GM19238 (cell line): ENCODE measurements at regions not wholly inside any gene's neighbourhood (a gene's known extent, or its start where the extent isn't known, plus 50 kb on each side); places are given as distances from the start of the nearest gene placed in this dataset.

Source experiments
- DNase-seq: peaks from one replicate; pipeline ENCODE4 v3.0.0; 2011; ENCODE audit warnings: low spot score; ENCODE audit not compliant: insufficient read length

- DNase-seq, result no peak
Measured at GRCh38 chr3:28900301-28900700, 380.6 kb upstream of the RBMS3 start.

DNA sequence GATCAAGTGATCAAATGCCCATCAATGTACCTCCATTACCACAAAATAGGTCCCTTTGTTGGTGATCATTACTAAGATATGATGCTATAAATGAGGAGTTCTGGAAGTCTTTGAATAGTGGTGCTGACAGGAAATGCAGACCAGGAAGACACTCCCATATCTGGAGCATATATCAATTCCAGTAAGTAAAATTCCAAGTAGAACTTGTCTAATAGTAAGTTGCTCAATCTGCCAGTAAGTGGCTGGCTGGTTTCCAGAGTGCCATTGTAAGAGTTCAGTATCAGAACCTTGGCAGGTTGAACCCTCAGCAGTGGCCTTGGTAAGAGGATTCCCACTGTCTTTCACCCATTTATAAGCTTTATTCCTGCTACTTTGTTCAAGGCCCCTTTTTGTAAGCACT, 379.9 kb upstream of the RBMS3 start:
- DNase-seq, result no peak

DNA sequence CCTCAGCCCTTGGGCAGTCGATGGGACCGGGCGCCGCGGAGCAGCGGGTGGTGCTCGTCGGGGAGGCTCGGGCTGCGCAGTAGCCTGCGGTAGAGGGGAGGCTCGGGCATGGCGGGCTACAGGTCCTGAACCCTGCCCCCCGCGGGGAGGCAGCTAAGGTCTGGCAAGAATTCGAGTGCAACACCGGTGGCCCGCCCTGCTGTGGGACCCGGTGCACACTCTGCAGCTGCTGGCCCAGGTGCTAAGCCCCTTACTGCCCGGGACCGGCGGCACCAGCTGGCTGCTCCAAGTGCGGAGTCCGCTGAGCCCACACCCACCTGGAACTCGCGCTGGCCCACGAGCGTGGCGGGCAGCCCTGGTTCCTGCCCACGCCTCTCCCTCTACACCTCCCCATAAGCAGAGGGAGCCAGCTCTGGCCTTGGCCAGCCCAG, 377.7 kb upstream of the RBMS3 start:
- DNase-seq, result no peak

DNA sequence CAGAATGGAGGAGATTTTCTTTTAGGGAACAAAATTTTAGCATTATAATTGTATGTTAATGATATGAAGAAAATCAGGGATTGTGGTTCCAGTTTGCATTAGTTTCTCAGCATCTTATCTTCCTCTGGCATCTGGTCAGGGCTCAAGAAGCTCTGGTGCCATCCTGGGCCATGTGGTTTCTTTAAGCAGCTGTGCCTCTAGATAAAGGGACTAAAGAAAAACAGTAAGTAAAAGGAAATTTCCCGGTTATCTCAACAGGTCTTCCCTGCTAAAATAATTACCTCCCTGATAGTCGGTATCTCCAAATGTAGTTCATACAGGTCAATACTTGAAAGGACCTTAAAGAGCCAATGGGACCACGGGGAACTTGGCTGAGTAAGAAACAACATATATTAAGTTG, 375.1 kb upstream of the RBMS3 start:
- DNase-seq, result no peak

- DNase-seq, result no peak
Measured at GRCh38 chr3:28906561-28907310, 374.1 kb upstream of the RBMS3 start.

GRCh38 chr3:28907616-28908015, 373.3 kb upstream of the RBMS3 start:
- no peak for DNase-seq

DNA sequence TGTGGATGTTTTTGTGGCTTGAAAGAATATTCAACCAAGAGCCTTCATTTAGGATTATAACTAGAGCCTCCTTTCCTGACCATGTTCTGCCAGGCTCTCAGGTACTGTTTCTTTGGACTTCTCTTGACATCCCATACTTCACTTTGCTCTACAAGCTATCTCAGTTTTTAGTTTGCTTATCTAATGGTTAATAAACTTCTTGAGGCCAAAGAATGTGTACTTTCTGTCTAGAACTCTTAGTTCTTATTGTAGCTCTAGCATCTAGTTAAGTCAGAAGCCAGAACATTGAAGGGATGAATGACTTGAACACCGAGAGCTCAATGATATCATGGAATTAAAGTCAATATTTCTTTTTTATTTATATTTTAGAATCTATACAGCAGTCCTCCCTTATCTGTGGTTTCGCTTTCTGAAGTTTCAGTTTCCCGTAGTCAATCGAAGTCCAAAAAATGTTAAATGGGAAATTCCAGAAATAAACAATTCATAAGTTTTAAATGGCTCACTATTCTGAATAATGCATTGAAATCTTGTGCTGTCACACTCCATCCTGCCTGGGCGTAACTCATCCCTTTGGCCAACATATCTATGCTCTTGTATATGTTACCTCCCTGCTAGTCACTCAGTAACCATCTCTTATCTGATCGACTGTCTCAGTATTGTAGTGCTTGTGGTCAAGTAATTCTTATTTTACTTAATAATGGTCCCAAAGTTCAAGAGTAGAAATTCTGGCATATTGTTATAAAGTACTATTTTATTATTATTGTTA, 368.6 kb upstream of the RBMS3 start:
- DNase-seq, result no peak

- DNase-seq, result no peak
Measured at GRCh38 chr3:28915741-28916500, 364.9 kb upstream of the RBMS3 start.

DNA sequence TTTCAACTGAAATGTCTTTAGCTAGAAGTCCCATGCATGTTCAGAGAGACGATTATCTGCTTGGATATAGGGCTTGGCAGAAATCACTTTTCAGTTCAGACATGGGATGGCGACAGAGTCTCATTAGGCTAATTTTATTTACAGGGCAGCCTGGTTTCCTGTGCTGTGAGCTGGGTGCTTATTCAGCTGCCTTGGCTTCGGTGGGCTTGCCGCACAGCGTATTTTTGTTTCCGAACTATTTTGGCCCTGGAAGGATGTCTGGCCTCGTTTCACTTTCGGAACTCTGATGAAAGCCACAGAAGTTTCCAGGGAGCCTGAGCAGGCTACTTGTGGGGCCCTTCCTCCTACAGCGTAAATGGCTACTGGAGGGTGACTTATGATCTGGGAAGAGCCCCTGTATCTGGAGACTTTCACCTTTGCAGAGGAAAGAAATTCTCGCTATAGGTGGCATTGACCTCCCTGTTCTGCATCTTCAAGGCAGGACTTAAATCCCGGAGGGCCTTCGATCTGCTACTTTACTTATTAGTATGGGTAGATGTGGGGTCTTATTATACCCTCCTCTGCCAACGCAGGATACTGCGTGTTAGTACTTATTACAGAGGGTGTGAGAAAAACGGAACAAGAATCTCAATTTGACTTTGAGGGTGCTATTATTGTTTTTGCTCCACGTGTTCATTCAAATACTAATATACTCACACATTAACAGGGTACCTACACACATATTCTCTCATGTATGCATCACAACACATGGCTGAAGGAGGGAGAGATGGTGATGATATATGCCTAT, 364.0 kb upstream of the RBMS3 start:
- peak; percentile 20 for DNase-seq

- DNase-seq, result no peak
Measured at GRCh38 chr3:28917895-28918475, 362.9 kb upstream of the RBMS3 start.

- no peak for DNase-seq
Measured at GRCh38 chr3:28922376-28922775, 358.5 kb upstream of the RBMS3 start.

DNA sequence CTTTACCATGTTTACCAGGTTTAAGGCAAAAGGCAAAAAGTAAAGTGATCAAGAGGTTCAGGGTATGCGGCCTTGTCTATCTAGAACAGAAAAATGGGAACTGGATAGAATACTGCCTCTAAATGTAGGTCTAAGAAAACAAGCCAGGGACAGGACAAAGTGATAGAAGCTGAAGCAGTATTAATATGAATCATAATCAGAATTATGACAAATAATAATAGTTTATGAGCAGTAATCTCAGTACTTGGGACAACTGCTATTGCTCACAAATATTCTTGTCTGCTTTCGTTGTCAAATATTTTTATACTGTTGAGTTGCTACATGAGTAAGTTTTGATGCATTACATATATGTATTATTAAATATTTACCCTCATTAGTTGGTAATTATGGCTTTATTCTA, 356.9 kb upstream of the RBMS3 start:
- no peak for DNase-seq

DNA sequence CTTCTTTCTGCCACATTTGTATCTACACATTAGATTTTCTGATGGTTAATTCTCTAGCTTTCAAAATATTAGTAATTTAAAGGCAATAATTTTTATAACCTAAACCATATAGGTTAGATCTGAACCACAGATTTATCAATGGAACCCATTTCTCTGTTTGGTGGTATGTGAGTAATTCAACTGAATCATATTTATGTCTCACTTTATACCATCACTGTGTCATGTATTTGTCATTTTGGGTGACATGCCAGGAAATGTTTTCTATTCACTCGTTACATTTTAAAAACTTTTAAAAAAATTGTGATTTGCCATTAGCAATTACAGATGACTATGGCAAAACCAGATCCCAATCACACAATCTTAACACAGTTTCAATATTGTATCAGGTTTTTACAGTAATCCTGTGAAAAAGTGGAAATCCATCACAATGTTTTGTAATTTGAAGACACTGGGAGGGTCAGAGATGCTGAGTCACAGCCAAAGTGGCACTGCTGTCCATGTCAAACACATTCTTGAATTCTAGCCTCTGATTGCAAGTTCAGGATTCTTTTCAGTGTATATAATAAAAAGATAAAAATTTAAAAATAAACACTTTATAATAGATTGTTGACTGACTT, 356.0 kb upstream of the RBMS3 start:
- no peak for DNase-seq

GRCh38 chr3:28933337-28933736, 347.5 kb upstream of the RBMS3 start:
- DNase-seq, result no peak

GRCh38 chr3:28934126-28934813, 346.6 kb upstream of the RBMS3 start:
- no peak for DNase-seq

- DNase-seq, result no peak
Measured at GRCh38 chr3:28935146-28935545, 345.7 kb upstream of the RBMS3 start.

DNA sequence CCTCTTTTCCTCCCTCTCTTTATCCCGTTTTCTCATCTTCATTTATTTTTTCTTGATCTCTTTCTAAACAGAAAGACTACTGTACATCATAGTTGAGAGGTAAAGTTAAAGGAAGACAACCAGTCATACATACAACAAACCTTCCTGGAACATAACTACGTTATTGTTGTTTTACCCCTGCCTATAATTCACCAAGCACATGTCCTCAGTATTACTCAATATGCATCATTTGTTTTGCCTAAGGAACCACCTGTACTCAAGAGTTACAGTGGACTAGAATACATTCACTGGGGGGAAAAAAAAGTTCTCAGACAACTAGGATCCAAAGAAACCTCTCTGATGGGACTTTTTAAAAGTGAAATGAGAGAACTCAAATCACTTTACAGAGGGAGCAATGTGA, 344.7 kb upstream of the RBMS3 start:
- no peak for DNase-seq

DNA sequence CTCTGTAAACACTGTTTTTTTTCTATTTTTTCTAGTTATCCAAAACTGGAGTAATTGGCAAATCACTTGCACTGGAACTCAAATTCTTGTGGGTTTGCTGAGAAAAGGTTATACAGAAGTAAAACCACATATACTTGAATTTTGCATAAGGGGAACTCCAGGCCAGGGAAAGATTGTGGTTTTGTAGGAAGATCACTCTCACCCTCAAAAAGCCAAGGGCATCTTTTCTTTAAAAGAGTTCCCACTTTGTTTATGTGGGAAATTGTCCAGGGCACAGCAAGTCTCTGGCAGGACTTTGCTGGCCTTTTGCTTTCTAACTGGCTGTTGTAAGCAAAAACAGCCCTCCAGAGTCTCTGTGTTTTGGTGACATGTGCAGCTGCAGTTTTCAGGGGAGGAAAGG, 340.3 kb upstream of the RBMS3 start:
- no peak for DNase-seq

- no peak for DNase-seq
Measured at GRCh38 chr3:28940994-28941393, 339.9 kb upstream of the RBMS3 start.

- no peak for DNase-seq
Measured at GRCh38 chr3:28947061-28947460, 333.8 kb upstream of the RBMS3 start.
